Activated gamma-delta T cell treated with anti-CD3 and anti-CD28 coated beads, Interleukin-2, amount 50 U/mL, for 16 hours (primary cell): ENCODE measurements at regions not wholly inside any gene's neighbourhood (a gene's known extent, or its start where the extent isn't known, plus 50 kb on each side); places are given as distances from the start of the nearest gene placed in this dataset.

ENCODE experiments used
- DNase-seq: peaks from one replicate; pipeline ENCODE4 v3.0.0-alpha.2; 2020; ENCODE audit warnings: low read depth

- DNase-seq, result no peak
Measured at GRCh38 chr2:134080386-134081089, 173.3 kb upstream of the MGAT5 start.

GRCh38 chr2:134081238-134081938 is 172.5 kb upstream of the MGAT5 start:
- no peak for DNase-seq

DNA sequence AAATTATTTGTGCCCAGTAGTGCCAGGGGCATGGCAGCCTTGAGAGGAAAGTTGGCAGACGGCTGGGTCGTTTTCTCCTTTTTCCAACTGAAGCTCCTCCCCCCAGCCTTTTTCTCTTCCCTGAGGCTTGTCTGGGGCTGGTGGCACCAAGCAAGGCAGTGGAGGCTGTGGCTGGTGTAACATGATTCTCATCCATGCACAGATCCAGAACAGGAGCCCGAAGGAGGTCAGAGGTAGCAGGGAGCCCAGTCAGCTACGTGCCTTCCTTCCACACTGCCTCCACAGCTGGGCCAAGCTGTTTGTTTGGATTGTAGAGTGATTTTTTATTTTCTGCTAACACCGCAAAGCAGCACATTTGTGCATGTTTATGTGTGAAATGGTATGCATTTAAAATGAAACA is 170.3 kb upstream of the MGAT5 start:
- no peak for DNase-seq

DNA sequence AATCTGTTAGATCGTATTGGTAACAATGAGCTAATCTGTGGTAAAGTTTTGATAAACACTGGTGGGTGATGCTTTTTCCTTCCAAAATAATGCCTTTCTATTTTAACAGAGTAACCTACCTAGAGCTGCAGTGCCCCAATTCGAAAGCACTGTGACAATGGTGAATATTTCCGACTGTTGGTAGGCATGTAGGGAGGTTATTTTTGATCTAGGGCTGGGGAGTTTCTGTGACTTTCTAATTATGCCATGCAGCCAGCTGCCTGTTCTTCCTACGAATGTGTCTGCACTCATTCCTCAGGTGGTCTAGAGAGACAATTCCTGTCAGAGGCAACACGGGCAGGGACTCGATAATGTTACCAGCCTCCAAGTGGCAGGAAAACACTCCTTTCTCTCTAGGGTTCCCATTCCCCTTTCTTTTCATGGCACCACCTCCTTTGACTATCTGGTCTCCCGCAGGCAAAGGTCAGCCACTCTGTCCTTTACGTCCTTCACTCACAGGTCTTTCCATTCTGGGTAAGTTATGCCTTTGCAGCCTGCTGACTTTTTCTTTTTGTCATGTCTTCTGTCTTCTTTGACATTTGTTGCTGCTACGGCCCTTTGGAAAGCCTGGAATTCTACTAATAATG is 167.2 kb upstream of the MGAT5 start:
- DNase-seq, result no peak

- no peak for DNase-seq
Measured at GRCh38 chr2:134087371-134087921, 166.4 kb upstream of the MGAT5 start.

DNA sequence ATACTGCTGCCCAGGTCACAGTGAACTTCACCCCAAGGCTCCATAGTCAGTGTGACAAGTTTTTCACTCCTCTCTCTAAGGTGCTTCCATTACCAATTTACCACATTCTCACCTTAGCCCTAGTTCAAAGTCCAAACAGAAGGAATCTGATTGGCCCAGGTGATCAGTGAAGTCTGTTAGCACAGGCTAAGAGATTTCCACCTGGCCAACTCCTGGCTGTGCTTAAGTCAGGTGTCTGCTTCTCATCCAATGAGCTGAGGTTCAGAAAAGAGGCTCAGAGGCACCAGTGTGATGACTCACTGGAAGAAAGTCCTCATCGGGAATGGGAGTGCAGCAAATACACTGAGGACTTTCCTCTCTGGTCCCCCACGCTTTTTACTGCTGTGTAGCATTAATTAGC is 164.4 kb upstream of the MGAT5 start:
- DNase-seq, result no peak

DNA sequence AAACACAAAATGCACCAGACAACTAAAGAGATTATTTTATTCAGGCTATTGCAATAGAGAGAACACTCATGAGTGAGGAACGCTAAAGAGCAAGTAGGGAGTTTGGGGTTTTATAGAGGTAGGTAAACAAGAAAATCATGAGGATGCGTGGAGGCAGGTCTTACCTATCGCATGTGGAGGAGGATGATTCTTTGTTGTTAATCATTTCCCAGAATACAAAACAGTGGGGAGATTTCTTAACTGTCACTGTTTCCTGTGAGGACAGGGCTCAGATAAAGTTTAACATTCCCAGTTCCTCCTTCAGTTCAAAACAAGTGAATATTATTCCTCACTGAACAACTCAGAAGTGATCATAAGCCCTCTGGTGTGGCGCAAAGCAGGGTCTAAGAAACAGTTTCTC is 156.1 kb upstream of the MGAT5 start:
- DNase-seq, result no peak

DNA sequence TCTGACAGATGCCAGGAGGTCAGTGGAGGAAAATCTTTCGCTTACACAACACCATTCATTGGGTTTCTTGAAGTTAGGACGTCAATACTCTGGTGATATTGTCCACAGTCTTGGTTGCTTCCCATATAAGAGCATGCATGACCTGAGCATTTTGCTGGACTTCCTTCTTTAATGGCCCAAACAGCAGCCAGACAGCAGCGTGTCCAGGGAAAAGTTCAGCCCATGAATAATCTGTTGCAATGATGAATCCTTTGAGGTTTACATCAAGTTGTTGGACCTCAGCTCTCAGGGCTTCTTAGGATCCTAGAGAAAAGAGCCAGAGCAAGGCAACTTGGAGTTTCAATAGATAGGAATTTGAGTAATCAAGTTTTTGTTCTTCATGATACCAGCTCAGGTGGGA is 155.6 kb upstream of the MGAT5 start:
- no peak for DNase-seq

DNA sequence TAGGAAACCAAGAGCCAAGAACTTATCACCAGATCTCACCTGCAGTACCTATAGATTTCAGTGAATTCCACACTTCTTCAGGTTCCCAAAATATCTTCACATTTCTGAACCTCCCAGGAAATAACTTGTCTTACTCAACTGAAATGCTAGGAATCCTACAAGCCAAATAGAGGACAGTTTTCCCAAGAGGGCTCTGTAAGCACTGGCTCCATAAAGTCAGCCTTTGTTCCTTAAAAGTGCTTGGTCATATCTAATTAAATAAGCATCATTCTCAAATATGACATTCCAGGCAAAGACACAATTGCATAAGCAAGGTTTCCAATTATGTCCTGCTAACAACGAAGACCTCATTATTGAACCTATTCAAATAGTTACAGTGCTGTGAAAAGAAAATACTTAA is 154.6 kb upstream of the MGAT5 start:
- no peak for DNase-seq

- DNase-seq, result no peak
Measured at GRCh38 chr2:134103196-134103595, 150.7 kb upstream of the MGAT5 start.

GRCh38 chr2:134104754-134105153 is 149.1 kb upstream of the MGAT5 start:
- no peak for DNase-seq

GRCh38 chr2:134107402-134107801 is 146.5 kb upstream of the MGAT5 start:
- no peak for DNase-seq

DNA sequence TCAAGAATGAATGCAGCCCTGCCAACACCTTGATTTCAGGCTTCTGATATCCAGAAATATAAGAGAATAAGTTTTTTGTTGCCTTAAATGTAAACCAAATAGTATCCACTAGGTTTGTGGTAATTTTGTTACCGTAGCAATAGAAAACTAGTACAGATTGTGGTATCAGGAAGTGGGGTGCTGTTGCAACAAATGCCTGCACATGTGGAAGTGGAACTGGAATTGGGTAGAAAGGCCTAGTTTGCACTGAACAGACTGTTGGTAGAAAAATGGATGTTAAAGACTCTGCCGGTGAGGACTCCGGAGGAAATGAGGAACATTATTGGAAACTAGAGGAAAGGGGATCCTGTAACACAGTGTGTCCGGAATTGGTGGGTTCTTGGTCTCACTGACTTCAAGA is 145.8 kb upstream of the MGAT5 start:
- no peak for DNase-seq

DNA sequence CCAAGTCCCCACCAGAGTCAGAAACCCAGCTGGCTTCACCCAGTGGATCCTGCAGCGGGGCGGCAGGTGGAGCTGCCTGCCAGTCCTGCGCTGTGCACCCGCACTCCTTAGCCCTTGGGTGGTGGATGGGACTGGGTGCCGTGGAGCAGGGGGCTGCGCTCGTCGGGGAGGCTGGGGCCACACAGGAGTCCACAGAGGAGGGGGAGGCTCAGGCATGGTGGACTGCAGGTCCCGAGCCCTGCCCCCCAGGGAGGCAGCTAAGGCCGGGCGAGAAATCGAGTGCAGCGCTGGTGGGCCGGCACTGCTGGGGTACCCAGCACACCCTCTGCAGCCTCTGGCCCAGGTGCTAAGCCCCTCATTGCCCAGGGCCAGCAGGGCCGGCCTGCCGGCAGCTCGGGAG is 144.6 kb upstream of the MGAT5 start:
- DNase-seq, result no peak

GRCh38 chr2:134109725-134110124 is 144.1 kb upstream of the MGAT5 start:
- DNase-seq, result no peak

DNA sequence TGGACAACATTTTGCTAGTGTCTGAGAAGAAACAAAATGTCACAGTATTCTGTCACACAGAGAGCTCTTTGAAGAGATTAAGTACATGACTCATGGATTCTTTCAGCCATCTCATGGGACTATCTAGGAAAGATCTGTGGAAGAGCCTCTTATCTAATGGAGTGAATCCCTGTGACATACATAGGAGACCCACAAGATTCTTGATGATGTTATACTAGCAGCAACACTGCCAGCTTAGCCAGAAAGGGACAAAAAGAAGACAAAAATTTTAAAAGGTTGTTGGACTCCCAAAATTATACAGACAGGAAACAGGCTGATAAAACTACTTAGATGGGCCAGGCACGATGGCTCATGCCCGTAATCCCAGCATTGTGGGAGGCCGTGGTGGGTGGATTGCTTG is 143.3 kb upstream of the MGAT5 start:
- no peak for DNase-seq

DNA sequence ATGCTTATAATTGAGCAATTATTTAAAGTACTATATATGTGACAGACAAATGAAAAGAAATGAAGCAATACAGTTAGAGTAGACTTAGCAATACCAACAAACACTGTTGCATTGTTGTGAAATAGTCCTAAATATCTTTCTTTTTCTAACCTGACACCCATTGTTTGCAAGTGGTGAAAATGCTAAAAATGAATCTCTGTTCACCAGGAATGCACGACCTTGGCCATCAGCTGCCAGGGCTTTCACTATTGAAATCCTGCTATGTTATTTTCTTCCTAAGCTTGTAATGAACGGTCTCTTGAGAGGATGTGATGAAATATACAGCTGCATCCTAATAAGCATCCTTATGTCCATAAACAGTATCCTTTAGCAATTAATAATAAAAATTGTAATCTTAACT is 136.2 kb upstream of the MGAT5 start:
- no peak for DNase-seq

- DNase-seq, result peak; percentile 77
Measured at GRCh38 chr2:134118279-134119116, 135.4 kb upstream of the MGAT5 start.

DNA sequence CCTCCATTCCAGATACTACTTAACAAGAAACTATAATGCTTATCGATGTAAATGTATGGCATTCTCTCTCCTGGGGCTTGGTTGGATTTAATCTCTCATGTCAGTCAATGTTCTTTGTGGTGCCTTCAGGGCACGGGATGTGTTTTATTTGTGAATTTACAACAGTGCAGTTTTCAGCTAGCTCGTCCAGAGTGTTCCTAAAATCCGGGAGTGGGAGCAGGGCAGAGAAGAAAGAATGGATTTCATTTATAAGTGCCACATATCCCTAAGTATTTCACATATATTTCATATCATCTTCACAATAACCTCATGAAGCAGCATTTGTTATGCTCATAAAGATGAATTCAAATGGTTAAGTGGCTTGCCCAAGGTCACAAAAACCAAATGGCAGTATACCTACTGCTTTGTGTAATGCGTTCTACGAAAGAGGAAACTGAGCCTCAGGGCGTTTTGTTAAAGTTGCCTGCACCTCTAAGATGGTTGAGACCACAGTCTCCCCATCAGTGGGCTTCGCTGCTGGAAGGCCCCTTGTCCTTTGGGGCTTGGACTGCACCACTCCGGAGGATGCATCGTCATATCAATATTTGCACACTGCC is 134.7 kb upstream of the MGAT5 start:
- DNase-seq, result no peak

DNA sequence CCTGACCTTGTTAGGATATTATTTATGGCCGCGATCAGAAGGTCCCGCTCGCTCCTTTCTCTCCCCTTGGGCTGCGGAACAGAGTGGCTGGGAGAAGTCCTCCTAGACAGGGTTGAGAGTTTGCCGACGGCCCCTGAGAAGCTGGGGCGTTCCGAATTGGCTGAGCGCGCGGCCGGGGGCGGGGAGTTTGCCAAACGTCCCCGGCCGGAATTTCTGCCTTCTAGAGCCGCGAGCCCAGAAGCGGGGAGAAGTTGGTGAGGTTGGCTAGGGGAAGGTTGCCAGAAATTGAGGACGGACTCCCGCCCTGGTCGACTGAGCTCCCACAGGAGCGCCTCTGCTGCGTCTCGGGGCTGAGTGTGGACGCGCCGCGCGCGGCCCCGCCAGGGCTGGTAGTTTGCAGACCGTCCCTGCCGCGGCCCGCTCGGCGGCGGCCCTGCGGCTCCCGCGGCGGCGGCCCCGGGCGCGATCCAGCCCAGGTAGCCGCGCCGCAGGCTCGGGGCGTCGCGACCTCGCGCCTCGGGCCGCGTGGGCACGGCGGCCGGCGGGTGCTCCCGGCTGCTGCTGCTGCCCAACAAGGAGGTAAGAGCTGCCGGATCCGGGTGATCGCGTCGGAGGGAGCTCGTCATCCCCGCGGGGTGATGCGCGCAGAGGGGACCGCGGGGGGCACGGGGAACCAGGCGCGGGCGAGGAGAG is 134.0 kb upstream of the MGAT5 start:
- peak; percentile 68 for DNase-seq

DNA sequence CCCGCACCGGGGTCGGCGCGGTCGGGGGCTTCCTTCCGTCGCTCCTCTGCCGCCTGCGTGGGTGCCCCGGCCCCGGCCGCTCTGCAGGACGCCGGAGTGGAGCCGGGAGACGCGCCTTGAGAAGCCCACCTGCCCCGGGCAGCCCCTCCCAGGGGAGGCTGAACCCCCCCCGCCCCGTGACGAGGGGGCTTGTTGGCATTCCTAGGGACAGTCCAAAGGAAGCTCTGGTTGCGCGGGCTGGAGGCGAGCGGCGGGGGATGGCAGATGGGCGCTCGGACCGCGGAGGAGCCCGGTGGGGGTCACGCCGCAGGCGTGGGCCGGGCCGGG is 133.5 kb upstream of the MGAT5 start:
- no peak for DNase-seq
